ENCODE measurements at regions not wholly inside any gene's neighbourhood (a gene's known extent, or its start where the extent isn't known, plus 50 kb on each side); places are given as distances from the start of the nearest gene placed in this dataset.

- Histone ChIP-seq H3K27me3 (ENCODE audit: control insufficient read depth, insufficient read depth, low read length) (no peaks in the 10 kb centered on the region), H3K9me3 (ENCODE audit: control insufficient read depth, insufficient read depth, low read length) (no peaks in the 10 kb centered on the region), H3K4me3 (ENCODE audit: low read depth, low read length) (no peak overlapping the region), H3K4me1 (ENCODE audit: control insufficient read depth, insufficient read depth, low read length) (no peaks in the 10 kb centered on the region), H3K36me3 (ENCODE audit: control insufficient read depth, insufficient read depth, low read length) (no peaks in the 10 kb centered on the region), H3K9ac (ENCODE audit: low read depth, low read length) (no peak overlapping the region)
Observed at GRCh38 chr1:4324525-4324924, 329.9 kb upstream of the AJAP1 start.

- Histone ChIP-seq H3K4me3 (ENCODE audit: low read depth, low read length) (no peak overlapping the region), H3K4me1 (ENCODE audit: control insufficient read depth, insufficient read depth, low read length) (no peaks in the 10 kb centered on the region), H3K9me3 (ENCODE audit: control insufficient read depth, insufficient read depth, low read length) (no peaks in the 10 kb centered on the region), H3K36me3 (ENCODE audit: control insufficient read depth, insufficient read depth, low read length) (no peaks in the 10 kb centered on the region), H3K27me3 (ENCODE audit: control insufficient read depth, insufficient read depth, low read length) (no peaks in the 10 kb centered on the region), H3K9ac (ENCODE audit: low read depth, low read length) (no peak overlapping the region)
Observed at GRCh38 chr1:4327142-4327541, 327.3 kb upstream of the AJAP1 start.

- Histone ChIP-seq H3K9me3 (ENCODE audit: control insufficient read depth, insufficient read depth, low read length) (no peaks in the 10 kb centered on the region), H3K4me3 (ENCODE audit: low read depth, low read length) (no peak overlapping the region), H3K9ac (ENCODE audit: low read depth, low read length) (no peak overlapping the region), H3K4me1 (ENCODE audit: control insufficient read depth, insufficient read depth, low read length) (no peaks in the 10 kb centered on the region), H3K36me3 (ENCODE audit: control insufficient read depth, insufficient read depth, low read length) (no peaks in the 10 kb centered on the region), H3K27me3 (ENCODE audit: control insufficient read depth, insufficient read depth, low read length) (no peaks in the 10 kb centered on the region)
Observed at GRCh38 chr1:4328402-4329071, 325.9 kb upstream of the AJAP1 start.

- Histone ChIP-seq H3K27me3 (ENCODE audit: control insufficient read depth, insufficient read depth, low read length) (no peaks in the 10 kb centered on the region), H3K4me1 (ENCODE audit: control insufficient read depth, insufficient read depth, low read length) (no peaks in the 10 kb centered on the region), H3K9ac (ENCODE audit: low read depth, low read length) (no peak overlapping the region), H3K36me3 (ENCODE audit: control insufficient read depth, insufficient read depth, low read length) (no peaks in the 10 kb centered on the region), H3K4me3 (ENCODE audit: low read depth, low read length) (no peak overlapping the region), H3K9me3 (ENCODE audit: control insufficient read depth, insufficient read depth, low read length) (peaks cover 10% of the 10 kb centered on the region)
Observed at GRCh38 chr1:4330805-4331766, 323.3 kb upstream of the AJAP1 start.

GRCh38 chr1:4331767-4332163 is 322.6 kb upstream of the AJAP1 start:
- no peak overlapping the region for H3K9ac ChIP-seq (ENCODE audit: low read depth, low read length)
- no peaks in the 10 kb centered on the region for H3K27me3 ChIP-seq (ENCODE audit: control insufficient read depth, insufficient read depth, low read length)
- H3K4me1 ChIP-seq (ENCODE audit: control insufficient read depth, insufficient read depth, low read length) = no peaks in the 10 kb centered on the region
- no peak overlapping the region for H3K4me3 ChIP-seq (ENCODE audit: low read depth, low read length)
- H3K36me3 ChIP-seq (ENCODE audit: control insufficient read depth, insufficient read depth, low read length) = no peaks in the 10 kb centered on the region
- peaks cover 10% of the 10 kb centered on the region for H3K9me3 ChIP-seq (ENCODE audit: control insufficient read depth, insufficient read depth, low read length)

GRCh38 chr1:4336507-4336906 is 317.9 kb upstream of the AJAP1 start:
- no peak overlapping the region for H3K9ac ChIP-seq (ENCODE audit: low read depth, low read length)
- H3K9me3 ChIP-seq (ENCODE audit: control insufficient read depth, insufficient read depth, low read length) = peaks cover 14% of the 10 kb centered on the region
- no peaks in the 10 kb centered on the region for H3K4me1 ChIP-seq (ENCODE audit: control insufficient read depth, insufficient read depth, low read length)
- no peaks in the 10 kb centered on the region for H3K36me3 ChIP-seq (ENCODE audit: control insufficient read depth, insufficient read depth, low read length)
- H3K4me3 ChIP-seq (ENCODE audit: low read depth, low read length) = no peak overlapping the region
- no peaks in the 10 kb centered on the region for H3K27me3 ChIP-seq (ENCODE audit: control insufficient read depth, insufficient read depth, low read length)

GRCh38 chr1:4341421-4341820 is 313.0 kb upstream of the AJAP1 start:
- Histone ChIP-seq H3K36me3 (ENCODE audit: control insufficient read depth, insufficient read depth, low read length) (no peaks in the 10 kb centered on the region), H3K27me3 (ENCODE audit: control insufficient read depth, insufficient read depth, low read length) (no peaks in the 10 kb centered on the region), H3K9me3 (ENCODE audit: control insufficient read depth, insufficient read depth, low read length) (peaks cover 4% of the 10 kb centered on the region), H3K9ac (ENCODE audit: low read depth, low read length) (no peak overlapping the region), H3K4me1 (ENCODE audit: control insufficient read depth, insufficient read depth, low read length) (no peaks in the 10 kb centered on the region), H3K4me3 (ENCODE audit: low read depth, low read length) (no peak overlapping the region)

GRCh38 chr1:4344065-4344732 is 310.2 kb upstream of the AJAP1 start:
- Histone ChIP-seq H3K9me3 (ENCODE audit: control insufficient read depth, insufficient read depth, low read length) (peaks cover 4% of the 10 kb centered on the region), H3K36me3 (ENCODE audit: control insufficient read depth, insufficient read depth, low read length) (no peaks in the 10 kb centered on the region), H3K9ac (ENCODE audit: low read depth, low read length) (no peak overlapping the region), H3K4me3 (ENCODE audit: low read depth, low read length) (no peak overlapping the region), H3K4me1 (ENCODE audit: control insufficient read depth, insufficient read depth, low read length) (no peaks in the 10 kb centered on the region), H3K27me3 (ENCODE audit: control insufficient read depth, insufficient read depth, low read length) (no peaks in the 10 kb centered on the region)

GRCh38 chr1:4345094-4345493 is 309.3 kb upstream of the AJAP1 start:
- Histone ChIP-seq H3K9ac (ENCODE audit: low read depth, low read length) (no peak overlapping the region), H3K27me3 (ENCODE audit: control insufficient read depth, insufficient read depth, low read length) (no peaks in the 10 kb centered on the region), H3K4me1 (ENCODE audit: control insufficient read depth, insufficient read depth, low read length) (no peaks in the 10 kb centered on the region), H3K9me3 (ENCODE audit: control insufficient read depth, insufficient read depth, low read length) (peaks cover 4% of the 10 kb centered on the region), H3K4me3 (ENCODE audit: low read depth, low read length) (no peak overlapping the region), H3K36me3 (ENCODE audit: control insufficient read depth, insufficient read depth, low read length) (no peaks in the 10 kb centered on the region)

GRCh38 chr1:4346131-4346530 is 308.3 kb upstream of the AJAP1 start:
- Histone ChIP-seq H3K9ac (ENCODE audit: low read depth, low read length) (no peak overlapping the region), H3K36me3 (ENCODE audit: control insufficient read depth, insufficient read depth, low read length) (no peaks in the 10 kb centered on the region), H3K9me3 (ENCODE audit: control insufficient read depth, insufficient read depth, low read length) (peaks cover 3% of the 10 kb centered on the region), H3K4me3 (ENCODE audit: low read depth, low read length) (no peak overlapping the region), H3K27me3 (ENCODE audit: control insufficient read depth, insufficient read depth, low read length) (no peaks in the 10 kb centered on the region), H3K4me1 (ENCODE audit: control insufficient read depth, insufficient read depth, low read length) (no peaks in the 10 kb centered on the region)

GRCh38 chr1:4351453-4351852 is 303.0 kb upstream of the AJAP1 start:
- H3K9me3 ChIP-seq (ENCODE audit: control insufficient read depth, insufficient read depth, low read length) = peaks cover 5% of the 10 kb centered on the region
- H3K4me3 ChIP-seq (ENCODE audit: low read depth, low read length) = no peak overlapping the region
- H3K4me1 ChIP-seq (ENCODE audit: control insufficient read depth, insufficient read depth, low read length) = no peaks in the 10 kb centered on the region
- H3K27me3 ChIP-seq (ENCODE audit: control insufficient read depth, insufficient read depth, low read length) = no peaks in the 10 kb centered on the region
- H3K9ac ChIP-seq (ENCODE audit: low read depth, low read length) = no peak overlapping the region
- no peaks in the 10 kb centered on the region for H3K36me3 ChIP-seq (ENCODE audit: control insufficient read depth, insufficient read depth, low read length)
